GM23338 (cell line): ENCODE measurements at regions not wholly inside any gene's neighbourhood (a gene's known extent, or its start where the extent isn't known, plus 50 kb on each side); places are given as distances from the start of the nearest gene placed in this dataset.

Source experiments
- ATAC-seq: fragments of 200-7000 bp; cut with Tn5 transposase; 3 replicates; pipeline ENCODE4 v1.9.1; 2020
- DNase-seq: peaks from one replicate; pipeline ENCODE4 v3.0.0-alpha.2; 2015; ENCODE audit warnings: low spot score
- H2AFZ ChIP-seq: fragments of 200-600 bp; sonication (generic); 2 replicates; pipeline ENCODE4 v1.8.0; 2016; ENCODE audit warnings: antibody characterized with exemption, mild to moderate bottlenecking, moderate library complexity
- H3F3A ChIP-seq: fragments of 200-600 bp; sonication (generic); replicated peaks from 2 replicates; pipeline ENCODE4 v1.8.0; 2017; ENCODE audit warnings: antibody characterized with exemption, mixed run types, low read depth
- H3K27ac ChIP-seq: fragments of 200-600 bp; sonication (generic); 2 replicates; pipeline ENCODE4 v1.6.1; 2016; ENCODE audit warnings: low read depth
- H3K27me3 ChIP-seq: fragments of 200-600 bp; sonication (generic); 2 replicates; pipeline ENCODE4 v1.8.0; 2016; ENCODE audit warnings: mild to moderate bottlenecking, mixed run types, moderate library complexity; ENCODE audit not compliant: insufficient read depth
- H3K36me3 ChIP-seq: fragments of 200-600 bp; sonication (generic); 2 replicates; pipeline ENCODE4 v1.8.0; 2016; ENCODE audit warnings: mild to moderate bottlenecking; ENCODE audit not compliant: insufficient read depth
- H3K4me1 ChIP-seq: fragments of 200-600 bp; sonication (generic); 2 replicates; pipeline ENCODE4 v1.8.0; 2016; ENCODE audit warnings: mild to moderate bottlenecking, moderate library complexity; ENCODE audit not compliant: insufficient read depth
- H3K4me2 ChIP-seq: fragments of 200-600 bp; sonication (generic); 2 replicates; pipeline ENCODE4 v1.7.1; 2017; ENCODE audit warnings: mixed run types
- H3K4me3 ChIP-seq: fragments of 200-600 bp; sonication (generic); 2 replicates; pipeline ENCODE4 v1.6.1; 2016; ENCODE audit warnings: mixed run types
- H3K79me2 ChIP-seq: fragments of 200-600 bp; sonication (generic); replicated peaks from 2 replicates; pipeline ENCODE4 v1.8.0; 2017; ENCODE audit warnings: mild to moderate bottlenecking; ENCODE audit not compliant: insufficient read depth
- H3K9me2 ChIP-seq: fragments of 200-600 bp; sonication (generic); 2 replicates; pipeline ENCODE4 v1.8.0; 2017; ENCODE audit not compliant: insufficient read depth
- H4K20me1 ChIP-seq: fragments of 200-600 bp; sonication (generic); replicated peaks from 2 replicates; pipeline ENCODE4 v1.8.0; 2017; ENCODE audit warnings: mild to moderate bottlenecking; ENCODE audit not compliant: insufficient read depth
- H3K27ac Mint-ChIP-seq: 2 replicates; pipeline ENCODE4 v1.8.0; 2020; ENCODE audit warnings: inconsistent platforms, mild to moderate bottlenecking, moderate library complexity, mixed read lengths
- H3K27me3 Mint-ChIP-seq: 3 replicates; pipeline ENCODE4 v1.8.0; 2022; ENCODE audit warnings: low read depth, mild to moderate bottlenecking, moderate library complexity, mixed read lengths, inconsistent platforms; ENCODE audit not compliant: insufficient read depth, poor library complexity
- H3K36me3 Mint-ChIP-seq: 3 replicates; pipeline ENCODE4 v1.8.0; 2021; ENCODE audit warnings: low read depth, mild to moderate bottlenecking, inconsistent platforms, moderate library complexity, mixed read lengths
- H3K4me1 Mint-ChIP-seq: 3 replicates; pipeline ENCODE4 v1.8.0; 2020; ENCODE audit warnings: mild to moderate bottlenecking, inconsistent platforms, mixed read lengths
- H3K4me3 Mint-ChIP-seq: 3 replicates; pipeline ENCODE4 v1.8.0; 2021; ENCODE audit warnings: moderate library complexity, mild to moderate bottlenecking, inconsistent platforms, mixed read lengths
- H3K9me3 Mint-ChIP-seq: 3 replicates; pipeline ENCODE4 v1.8.0; 2020; ENCODE audit warnings: moderate library complexity, mild to moderate bottlenecking, inconsistent platforms, mixed read lengths
- CREB1 ChIP-seq: fragments of 250-450 bp; sonication (Bioruptor Pico); IDR thresholded peaks from 2 replicates; pipeline ENCODE4 v1.5.0; 2020; ENCODE audit warnings: low read depth, mild to moderate bottlenecking, moderate library complexity
- CTCF ChIP-seq, 2 experiments: fragments of 200-600 bp in 1 of 2; sonication (generic) in 1 of 2; conservative IDR thresholded peaks; 2 replicates each; pipeline versions ENCODE4 v1.5.1 to v1.6.1; 2016 to 2017; ENCODE audit warnings: antibody characterized with exemption in 2 of 2, low read depth in 2 of 2, mild to moderate bottlenecking in 2 of 2, moderate library complexity in 1 of 2
- ETS1 ChIP-seq: IDR thresholded peaks from 2 replicates; pipeline ENCODE4 v1.6.1; 2016; ENCODE audit warnings: antibody characterized with exemption
- EZH2 ChIP-seq: fragments of 200-600 bp; sonication (generic); IDR thresholded peaks from one replicate; pipeline ENCODE4 v1.8.0; 2017; ENCODE audit warnings: antibody characterized with exemption, mild to moderate bottlenecking, low read depth; ENCODE audit not compliant: unreplicated experiment
- EZH2phosphoT487 ChIP-seq: fragments of 200-600 bp; sonication (generic); IDR thresholded peaks from one replicate; pipeline ENCODE4 v1.8.1; 2018; ENCODE audit warnings: antibody characterized with exemption; ENCODE audit not compliant: unreplicated experiment
- JUNB ChIP-seq: IDR thresholded peaks from one replicate; pipeline ENCODE4 v1.6.1; 2016; ENCODE audit warnings: antibody characterized with exemption; ENCODE audit not compliant: unreplicated experiment
- NANOG ChIP-seq: IDR thresholded peaks from 2 replicates; pipeline ENCODE4 v1.6.1; 2016; ENCODE audit warnings: antibody characterized with exemption, borderline replicate concordance
- POLR2AphosphoS5 ChIP-seq: IDR thresholded peaks from 2 replicates; pipeline ENCODE4 v1.6.1; 2016; ENCODE audit warnings: antibody characterized with exemption, low read depth
- REST ChIP-seq: IDR thresholded peaks from one replicate; pipeline ENCODE4 v1.6.1; 2018; ENCODE audit warnings: antibody characterized with exemption; ENCODE audit not compliant: unreplicated experiment
- STAT1 ChIP-seq: IDR thresholded peaks from one replicate; pipeline ENCODE4 v1.6.1; 2016; ENCODE audit warnings: antibody characterized with exemption; ENCODE audit not compliant: unreplicated experiment
- ZNF114 ChIP-seq: fragments of 250-450 bp; sonication (Bioruptor Pico); IDR thresholded peaks from 2 replicates; pipeline ENCODE4 v1.5.0; 2020; ENCODE audit warnings: mild to moderate bottlenecking, moderate library complexity
- ZNF331 ChIP-seq: fragments of 250-450 bp; sonication (Bioruptor Pico); IDR thresholded peaks from 2 replicates; pipeline ENCODE4 v1.5.0; 2020; ENCODE audit warnings: low read depth, mild to moderate bottlenecking, moderate library complexity
- ZNF462 ChIP-seq: fragments of 250-450 bp; sonication (Bioruptor Pico); IDR thresholded peaks from 2 replicates; pipeline ENCODE4 v1.5.0; 2020; ENCODE audit warnings: mild to moderate bottlenecking, moderate library complexity

DNA sequence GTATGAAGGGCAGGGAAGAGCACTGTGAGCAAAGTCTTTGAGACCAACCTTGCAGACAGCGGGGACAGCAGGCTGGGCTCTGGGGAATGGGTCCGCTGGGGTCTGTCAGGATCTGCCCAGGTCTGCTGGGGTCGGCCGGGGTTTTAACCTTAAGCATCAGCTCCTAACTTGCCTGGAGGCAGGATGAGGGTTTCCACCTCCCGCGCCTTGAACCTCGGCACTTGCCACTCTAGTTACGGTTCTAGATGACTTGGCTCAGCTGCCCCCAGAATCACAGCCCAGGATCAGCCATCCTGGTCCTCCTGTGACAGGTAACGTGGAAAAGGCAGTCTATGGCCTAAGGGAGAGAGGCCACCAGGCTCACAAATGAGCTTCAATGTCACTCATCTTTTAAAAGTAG lies 50.4 kb upstream of the CACUL1 start:
- Mint-ChIP-seq H3K4me1 (no peaks in the 10 kb centered on the region), H3K36me3 (no peaks in the 10 kb centered on the region), H3K9me3 (no peaks in the 10 kb centered on the region), H3K27ac (no peak overlapping the region), H3K4me3 (no peak overlapping the region), H3K27me3 (peaks cover 7% of the 10 kb centered on the region)
- DNase-seq (no peak), ATAC-seq (no peak)
- TF ChIP-seq ETS1 (no peak), ZNF331 (CRISPR knock-in tag) (no peak), EZH2phosphoT487 (no peak), ZNF462 (CRISPR knock-in tag) (no peak), EZH2 (no peak), NANOG (no peak), STAT1 (no peak), JUNB (no peak), POLR2AphosphoS5 (no peak), ZNF114 (CRISPR knock-in tag) (no peak), REST (no peak), CREB1 (no peak), CTCF (conservative IDR thresholded peaks at IDR 0.05; ENCODE audit: low read depth in 2 of 2) (no peak)
- Histone ChIP-seq H3K36me3 (no peaks in the 10 kb centered on the region), H3K9me2 (no peaks in the 10 kb centered on the region), H3K4me1 (no peaks in the 10 kb centered on the region), H2AFZ (no peak overlapping the region), H3K4me3 (no peak overlapping the region), H3K27me3 (no peaks in the 10 kb centered on the region), H3K27ac (no peak overlapping the region), H3K4me2 (no peak overlapping the region), H3K79me2 (no peaks in the 10 kb centered on the region), H3F3A (no peaks in the 10 kb centered on the region), H4K20me1 (no peaks in the 10 kb centered on the region)
